GM21528 (cell line): ENCODE measurements at regions not wholly inside any gene's neighbourhood (a gene's known extent, or its start where the extent isn't known, plus 50 kb on each side); places are given as distances from the start of the nearest gene placed in this dataset.

Experiments
- ATAC-seq: cut with Tn5 transposase; IDR thresholded peaks from one replicate; pipeline ENCODE4 v1.9.1; 2021; ENCODE audit warnings: mild to moderate bottlenecking, moderate library complexity; ENCODE audit not compliant: unreplicated experiment, low FRiP score

- no peak for ATAC-seq
Observed at GRCh38 chr18:78641689-78642231, 337.9 kb upstream of the SALL3 start.

GRCh38 chr18:78642296-78642951, 337.2 kb upstream of the SALL3 start:
- no peak for ATAC-seq

- ATAC-seq: no peak
Observed at GRCh38 chr18:78643004-78643403, 336.6 kb upstream of the SALL3 start.

- ATAC-seq: no peak
Observed at GRCh38 chr18:78643981-78644380, 335.6 kb upstream of the SALL3 start.

GRCh38 chr18:78645216-78645615, 334.4 kb upstream of the SALL3 start:
- no peak for ATAC-seq

GRCh38 chr18:78647018-78647417, 332.6 kb upstream of the SALL3 start:
- no peak for ATAC-seq

GRCh38 chr18:78649421-78649820, 330.2 kb upstream of the SALL3 start:
- no peak for ATAC-seq

GRCh38 chr18:78650926-78651325, 328.7 kb upstream of the SALL3 start:
- no peak for ATAC-seq

- ATAC-seq: no peak
Observed at GRCh38 chr18:78652001-78652545, 327.5 kb upstream of the SALL3 start.

- ATAC-seq: no peak
Observed at GRCh38 chr18:78655921-78656320, 323.7 kb upstream of the SALL3 start.

GRCh38 chr18:78656346-78656925, 323.2 kb upstream of the SALL3 start:
- no peak for ATAC-seq

GRCh38 chr18:78658531-78658930, 321.1 kb upstream of the SALL3 start:
- no peak for ATAC-seq

GRCh38 chr18:78659057-78659456, 320.6 kb upstream of the SALL3 start:
- ATAC-seq: no peak

GRCh38 chr18:78659748-78660147, 319.9 kb upstream of the SALL3 start:
- ATAC-seq: no peak

GRCh38 chr18:78660311-78660710, 319.3 kb upstream of the SALL3 start:
- ATAC-seq: no peak

GRCh38 chr18:78661316-78661715, 318.3 kb upstream of the SALL3 start:
- ATAC-seq: no peak

GRCh38 chr18:78662879-78663278, 316.7 kb upstream of the SALL3 start:
- no peak for ATAC-seq

GRCh38 chr18:78664048-78664447, 315.6 kb upstream of the SALL3 start:
- ATAC-seq: no peak

GRCh38 chr18:78664848-78665247, 314.8 kb upstream of the SALL3 start:
- no peak for ATAC-seq

- ATAC-seq: no peak
Observed at GRCh38 chr18:78665644-78666043, 314.0 kb upstream of the SALL3 start.

- ATAC-seq: no peak
Observed at GRCh38 chr18:78666666-78667335, 312.8 kb upstream of the SALL3 start.
